HepG2 (cell line): ENCODE measurements at regions not wholly inside any gene's neighbourhood (a gene's known extent, or its start where the extent isn't known, plus 50 kb on each side); places are given as distances from the start of the nearest gene placed in this dataset.

Experiments used
- ATAC-seq: fragments of 200-7000 bp; cut with Tn5 transposase; 3 replicates; pipeline ENCODE4 v1.9.1; 2020; ENCODE audit warnings: mild to moderate bottlenecking, moderate library complexity
- BruUV-seq: library from RNA; stranded (reverse); fragments of 400-500 nt; replicated peaks from 2 replicates; lab custom pipeline; 2021; lab: Mats Ljungman, UMichigan
- CTCF ChIA-PET: fragments of 300-600 bp; formaldehyde crosslinking; extraction: SDS; loops from one replicate; lab custom pipeline; 2021; ENCODE audit warnings: low total read pairs, inconsistent platforms, low intra/inter-chr PET ratio; lab: Yijun Ruan, JAX
- POLR2A ChIA-PET: fragments of 350-600 bp; sonication (Branson Sonifier 250); formaldehyde crosslinking; loops from one replicate; lab custom pipeline; 2020; ENCODE audit warnings: antibody characterized with exemption, inconsistent platforms; lab: Yijun Ruan, JAX
- DNase-seq: peaks from one replicate; pipeline ENCODE4 v3.0.0-alpha.2; 2015; ENCODE audit warnings: low spot score
- FAIRE-seq: peaks from 3 replicates; lab custom pipeline; 2011; peaks lifted over from hg19 to GRCh38; lab: Jason Lieb, UNC
- H2AFZ ChIP-seq: one replicate; pipeline ENCODE4 v1.6.1; 2011; ENCODE audit warnings: low read length, inconsistent platforms
- H3K27ac ChIP-seq: fragments of 300-600 bp; 3 replicates; pipeline ENCODE4 v1.8.0; 2011; ENCODE audit warnings: mixed run types, mild to moderate bottlenecking, mixed read lengths, low read length, inconsistent platforms; ENCODE audit not compliant: insufficient read depth; ENCODE audit errors: extremely low read length
- H3K27me3 ChIP-seq, 2 experiments: fragments of 200-600 bp in 1 of 2; 2 replicates in 1 of 2; 3 replicates in 1 of 2; pipeline versions ENCODE4 v1.6.0 to v1.8.0; 2011; ENCODE audit warnings: low read length in 2 of 2, mild to moderate bottlenecking in 2 of 2, moderate library complexity in 2 of 2, inconsistent platforms in 1 of 2; ENCODE audit not compliant: insufficient read depth in 2 of 2, control insufficient read depth in 1 of 2
- H3K36me3 ChIP-seq, 2 experiments: fragments of 200-600 bp in 1 of 2; replicated peaks in 1 of 2; 2 replicates in 1 of 2; 3 replicates in 1 of 2; pipeline versions ENCODE4 v1.5.1 to v1.8.0; 2011; ENCODE audit warnings: low read length in 2 of 2, inconsistent platforms in 1 of 2; ENCODE audit not compliant: insufficient read depth in 2 of 2, control insufficient read depth in 1 of 2
- H3K4me1 ChIP-seq: 2 replicates; pipeline ENCODE4 v1.5.1; 2012; ENCODE audit warnings: low read length, inconsistent platforms; ENCODE audit not compliant: insufficient read depth
- H3K4me2 ChIP-seq: 2 replicates; pipeline ENCODE4 v1.6.0; 2011; ENCODE audit warnings: low read depth, low read length, inconsistent platforms
- H3K4me3 ChIP-seq, 3 experiments: fragments of 200-600 bp in 1 of 3; sonication (generic), shearing (Covaris generic) in 1 of 3; replicated peaks in 1 of 3; 2 replicates each; pipeline ENCODE4 v1.5.1; 2011 to 2016; ENCODE audit warnings: low read length in 3 of 3, inconsistent platforms in 2 of 3, low read depth in 2 of 3, mild to moderate bottlenecking in 2 of 3, control low read depth in 1 of 3, mixed read lengths in 1 of 3; ENCODE audit not compliant: insufficient read depth in 1 of 3
- H3K79me2 ChIP-seq: one replicate; pipeline ENCODE4 v1.6.1; 2011; ENCODE audit warnings: low read length, inconsistent platforms; ENCODE audit not compliant: insufficient read depth
- H3K9ac ChIP-seq: 2 replicates; pipeline ENCODE4 v1.6.0; 2011; ENCODE audit warnings: mild to moderate bottlenecking, low read depth, low read length, inconsistent platforms; ENCODE audit not compliant: insufficient read depth
- H3K9me3 ChIP-seq: 2 replicates; pipeline ENCODE4 v1.5.1; 2012; ENCODE audit warnings: mild to moderate bottlenecking, low read length
- H4K20me1 ChIP-seq: 2 replicates; pipeline ENCODE4 v1.6.0; 2011; ENCODE audit warnings: inconsistent platforms, mild to moderate bottlenecking, low read length, moderate library complexity; ENCODE audit not compliant: insufficient read depth
- ERF ChIP-seq: IDR thresholded peaks from 2 replicates; pipeline ENCODE4 v1.6.1; 2018; ENCODE audit warnings: missing biosample characterization, missing genetic modification reagents
- MTF1 ChIP-seq: sonication (generic); formaldehyde crosslinking; IDR thresholded peaks from 2 replicates; pipeline ENCODE4 v1.5.0; 2020; ENCODE audit warnings: missing genetic modification reagents
- SIX4 ChIP-seq: sonication (generic); formaldehyde crosslinking; IDR thresholded peaks from 2 replicates; pipeline ENCODE4 v1.4.0; 2020; ENCODE audit warnings: missing genetic modification reagents
- SRSF9 ChIP-seq: fragments of 200-400 bp; formaldehyde crosslinking; IDR thresholded peaks from 2 replicates; pipeline ENCODE4 v1.6.1; 2018; ENCODE audit warnings: borderline replicate concordance, mild to moderate bottlenecking, low read depth, low read length; ENCODE audit not compliant: insufficient read depth, poor library complexity, severe bottlenecking
- TBX3 ChIP-seq: fragments of 450-650 bp; IDR thresholded peaks from 2 replicates; pipeline ENCODE4 v1.6.1; 2017; ENCODE audit warnings: antibody characterized with exemption, mild to moderate bottlenecking, inconsistent platforms, borderline replicate concordance
- ZNF570 ChIP-seq: sonication (generic); formaldehyde crosslinking; IDR thresholded peaks from 2 replicates; pipeline ENCODE4 v1.4.0; 2020; ENCODE audit warnings: mild to moderate bottlenecking, missing genetic modification reagents, borderline replicate concordance
- ZNF609 ChIP-seq: sonication (generic); formaldehyde crosslinking; IDR thresholded peaks from 2 replicates; pipeline ENCODE4 v1.4.0; 2020; ENCODE audit warnings: mild to moderate bottlenecking, missing genetic modification reagents, borderline replicate concordance
- WGBS: methylation state at CpG from one replicate; pipeline ENCODE4 v1.1.6; 2017; ENCODE audit warnings: low lambda C conversion rate; 5-methylcytosine and 5-hydroxymethylcytosine counted together
- in situ Hi-C: cut with HindIII; loops from 2 replicates; pipeline ENCODE4 v1.10.0; 2017; ENCODE audit warnings: low pct_unique_long_range_greater_than_20kb; ENCODE audit not compliant: extremely low pct_ligation_motif_present
- intact Hi-C: fragments of 100-400 bp; cut with micrococcal nuclease; formaldehyde crosslinking; loops from one replicate; pipeline ENCODE4 v1.10.0; 2022; ENCODE audit not compliant: unreplicated experiment

- POLR2A ChIA-PET = no interaction called here
- intact Hi-C loops (no loop called here), in situ Hi-C loops (no loop called here)
- WGBS = 50% methylated on average over 1 of the region's 1 CpG
- Histone ChIP-seq H3K79me2 (no peaks in the 10 kb centered on the region), H3K4me3 (no peak overlapping the region), H3K27me3 (peaks cover 0 to 4% of the 10 kb centered on the region in 2 experiments; a peak in 3 of 5 replicates), H3K9me3 (no peaks in the 10 kb centered on the region), H3K27ac (no peak overlapping the region), H3K4me1 (peaks cover 35% of the 10 kb centered on the region), H4K20me1 (no peaks in the 10 kb centered on the region), H3K4me2 (no peak overlapping the region), H3K36me3 (no peaks in the 10 kb centered on the region), H2AFZ (no peak overlapping the region), H3K9ac (no peak overlapping the region)
- BruUV-seq = no TSS peak
- TF ChIP-seq ZNF570 (CRISPR knock-in tag) = no peak
- TF ChIP-seq ERF (CRISPR knock-in tag) = no peak
- no peak for TF ChIP-seq ZNF609 (CRISPR knock-in tag)
- TF ChIP-seq SIX4 (CRISPR knock-in tag) = no peak
- no peak for TF ChIP-seq MTF1
- no peak for TF ChIP-seq TBX3
- TF ChIP-seq SRSF9 = no peak
- ATAC-seq (no peak), FAIRE-seq (no peak), DNase-seq (no peak)
- CTCF ChIA-PET = no interaction called here
These were observed 259.9 kb upstream of the MARCKS start for GRCh38 chr6:113597231-113597583.
